ENCODE measurements at regions not wholly inside any gene's neighbourhood (a gene's known extent, or its start where the extent isn't known, plus 50 kb on each side); places are given as distances from the start of the nearest gene placed in this dataset.

DNA sequence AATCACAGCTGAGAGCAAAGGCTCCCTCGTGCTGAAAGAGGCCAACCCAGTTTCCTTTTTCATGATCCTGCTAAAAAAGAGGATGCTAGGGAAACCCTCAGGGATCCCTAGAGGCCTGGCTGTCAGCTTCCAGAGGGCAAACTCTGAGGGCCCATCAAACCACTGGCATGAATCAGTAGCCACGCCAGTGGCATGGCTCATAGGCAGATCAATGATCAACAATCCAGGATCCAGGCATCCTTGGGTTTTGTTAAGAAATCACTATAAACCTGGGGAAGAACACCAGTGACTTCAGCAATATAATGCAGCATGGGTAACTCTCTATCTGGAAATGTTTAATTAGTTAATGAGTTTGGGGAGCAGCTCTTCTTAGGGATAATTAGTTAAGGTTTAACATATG, 286.5 kb downstream of the C1D start (continued):
- TF ChIP-seq ZFY (CRISPR knock-in tag; IDR thresholded peaks at IDR 0.05) (no peak), ZKSCAN5 (CRISPR knock-in tag; IDR thresholded peaks at IDR 0.05) (no peak), GABPB1 (CRISPR knock-in tag; IDR thresholded peaks at IDR 0.05) (no peak), PRMT3 (CRISPR knock-in tag; IDR thresholded peaks at IDR 0.05; ENCODE audit: borderline replicate concordance, low read depth) (no peak), ZFP37 (CRISPR knock-in tag; IDR thresholded peaks at IDR 0.05; ENCODE audit: borderline replicate concordance) (no peak)
- TF ChIP-seq, protein P1, sequence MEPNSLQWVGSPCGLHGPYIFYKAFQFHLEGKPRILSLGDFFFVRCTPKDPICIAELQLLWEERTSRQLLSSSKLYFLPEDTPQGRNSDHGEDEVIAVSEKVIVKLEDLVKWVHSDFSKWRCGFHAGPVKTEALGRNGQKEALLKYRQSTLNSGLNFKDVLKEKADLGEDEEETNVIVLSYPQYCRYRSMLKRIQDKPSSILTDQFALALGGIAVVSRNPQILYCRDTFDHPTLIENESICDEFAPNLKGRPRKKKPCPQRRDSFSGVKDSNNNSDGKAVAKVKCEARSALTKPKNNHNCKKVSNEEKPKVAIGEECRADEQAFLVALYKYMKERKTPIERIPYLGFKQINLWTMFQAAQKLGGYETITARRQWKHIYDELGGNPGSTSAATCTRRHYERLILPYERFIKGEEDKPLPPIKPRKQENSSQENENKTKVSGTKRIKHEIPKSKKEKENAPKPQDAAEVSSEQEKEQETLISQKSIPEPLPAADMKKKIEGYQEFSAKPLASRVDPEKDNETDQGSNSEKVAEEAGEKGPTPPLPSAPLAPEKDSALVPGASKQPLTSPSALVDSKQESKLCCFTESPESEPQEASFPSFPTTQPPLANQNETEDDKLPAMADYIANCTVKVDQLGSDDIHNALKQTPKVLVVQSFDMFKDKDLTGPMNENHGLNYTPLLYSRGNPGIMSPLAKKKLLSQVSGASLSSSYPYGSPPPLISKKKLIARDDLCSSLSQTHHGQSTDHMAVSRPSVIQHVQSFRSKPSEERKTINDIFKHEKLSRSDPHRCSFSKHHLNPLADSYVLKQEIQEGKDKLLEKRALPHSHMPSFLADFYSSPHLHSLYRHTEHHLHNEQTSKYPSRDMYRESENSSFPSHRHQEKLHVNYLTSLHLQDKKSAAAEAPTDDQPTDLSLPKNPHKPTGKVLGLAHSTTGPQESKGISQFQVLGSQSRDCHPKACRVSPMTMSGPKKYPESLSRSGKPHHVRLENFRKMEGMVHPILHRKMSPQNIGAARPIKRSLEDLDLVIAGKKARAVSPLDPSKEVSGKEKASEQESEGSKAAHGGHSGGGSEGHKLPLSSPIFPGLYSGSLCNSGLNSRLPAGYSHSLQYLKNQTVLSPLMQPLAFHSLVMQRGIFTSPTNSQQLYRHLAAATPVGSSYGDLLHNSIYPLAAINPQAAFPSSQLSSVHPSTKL (CRISPR knock-in tag; IDR thresholded peaks at IDR 0.05), result no peak

DNA sequence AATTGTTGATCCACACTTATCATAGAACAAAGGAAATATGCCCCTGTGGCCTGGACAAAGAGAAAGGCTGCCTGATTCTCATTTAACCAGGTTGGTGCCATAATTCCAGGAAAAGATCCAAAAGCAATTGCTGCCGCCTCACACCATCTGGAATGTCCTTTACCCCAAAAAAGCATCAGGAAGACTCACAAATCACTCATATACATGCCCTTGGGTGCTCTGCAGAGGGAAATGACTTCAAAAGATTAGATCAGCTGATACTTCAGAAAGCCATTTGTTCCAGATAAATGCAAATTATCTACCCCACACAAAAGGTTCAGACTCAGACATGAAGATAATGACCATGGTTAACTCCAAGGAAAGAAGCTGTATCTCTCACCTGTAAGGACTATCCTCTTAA, 285.8 kb downstream of the C1D start:
- no peaks in the 10 kb centered on the region for H3K4me1 ChIP-seq (ENCODE audit: insufficient read depth, low read length)
- ChIA-PET CTCF (ENCODE audit: low intra/inter-chr PET ratio, low total read pairs) (no interaction called here), POLR2A (no interaction called here)
- H4K20me1 ChIP-seq (ENCODE audit: insufficient read depth, low read length), result no peaks in the 10 kb centered on the region
- intact Hi-C loops (cut with micrococcal nuclease; ENCODE audit: unreplicated experiment), result no loop called here
- H3K36me3 ChIP-seq (replicated peaks in 1 of 2; ENCODE audit: control insufficient read depth in 1 of 2, insufficient read depth in 2 of 2, low read length in 2 of 2), result no peaks in the 10 kb centered on the region
- no peak overlapping the region for H3K9ac ChIP-seq (ENCODE audit: insufficient read depth, low read depth, low read length)
- 0% methylated on average over 1 of the region's 1 CpG for WGBS (ENCODE audit: low lambda C conversion rate)
- BruUV-seq (replicated peaks), result no TSS peak
- in situ Hi-C loops (cut with HindIII; ENCODE audit: extremely low pct_ligation_motif_present, low pct_unique_long_range_greater_than_20kb), result no loop called here
- no peak overlapping the region for H3K27ac ChIP-seq (ENCODE audit: extremely low read length, insufficient read depth, low read length)
- H3K27me3 ChIP-seq (ENCODE audit: control insufficient read depth in 1 of 2, insufficient read depth in 2 of 2, low read length in 2 of 2), result no peaks in the 10 kb centered on the region
- H3K4me2 ChIP-seq (ENCODE audit: low read depth, low read length), result no peak overlapping the region
- FAIRE-seq, result no peak
- H3K79me2 ChIP-seq (ENCODE audit: insufficient read depth, low read length), result no peaks in the 10 kb centered on the region
- no peaks in the 10 kb centered on the region for H3K9me3 ChIP-seq (ENCODE audit: low read length)
- DNase-seq (ENCODE audit: low spot score), result no peak
- ATAC-seq, result no peak
- no peak overlapping the region for H2AFZ ChIP-seq (ENCODE audit: low read length)
- H3K4me3 ChIP-seq (replicated peaks in 1 of 3; ENCODE audit: insufficient read depth in 1 of 3, low read depth in 2 of 3, low read length in 3 of 3), result no peak overlapping the region
- no peak for TF ChIP-seq SIX1 (CRISPR knock-in tag; IDR thresholded peaks at IDR 0.05; ENCODE audit: borderline replicate concordance)
- TF ChIP-seq, protein P2, sequence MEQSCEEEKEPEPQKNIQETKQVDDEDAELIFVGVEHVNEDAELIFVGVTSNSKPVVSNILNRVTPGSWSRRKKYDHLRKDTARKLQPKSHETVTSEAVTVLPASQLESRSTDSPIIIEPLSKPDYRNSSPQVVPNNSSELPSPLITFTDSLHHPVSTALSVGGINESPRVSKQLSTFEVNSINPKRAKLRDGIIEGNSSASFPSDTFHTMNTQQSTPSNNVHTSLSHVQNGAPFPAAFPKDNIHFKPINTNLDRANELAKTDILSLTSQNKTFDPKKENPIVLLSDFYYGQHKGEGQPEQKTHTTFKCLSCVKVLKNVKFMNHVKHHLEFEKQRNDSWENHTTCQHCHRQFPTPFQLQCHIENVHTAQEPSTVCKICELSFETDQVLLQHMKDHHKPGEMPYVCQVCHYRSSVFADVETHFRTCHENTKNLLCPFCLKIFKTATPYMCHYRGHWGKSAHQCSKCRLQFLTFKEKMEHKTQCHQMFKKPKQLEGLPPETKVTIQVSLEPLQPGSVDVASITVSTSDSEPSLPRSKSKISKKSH (CRISPR knock-in tag; IDR thresholded peaks at IDR 0.05; ENCODE audit: borderline replicate concordance), result no peak
- TF ChIP-seq CBFB (CRISPR knock-in tag; IDR thresholded peaks at IDR 0.05), result no peak
- TF ChIP-seq FOSL2 (CRISPR knock-in tag; IDR thresholded peaks at IDR 0.05), result no peak
- no peak for TF ChIP-seq AGO2 (optimal IDR thresholded peaks at IDR 0.05; ENCODE audit: low read depth, low read length)
- TF ChIP-seq, protein P3, sequence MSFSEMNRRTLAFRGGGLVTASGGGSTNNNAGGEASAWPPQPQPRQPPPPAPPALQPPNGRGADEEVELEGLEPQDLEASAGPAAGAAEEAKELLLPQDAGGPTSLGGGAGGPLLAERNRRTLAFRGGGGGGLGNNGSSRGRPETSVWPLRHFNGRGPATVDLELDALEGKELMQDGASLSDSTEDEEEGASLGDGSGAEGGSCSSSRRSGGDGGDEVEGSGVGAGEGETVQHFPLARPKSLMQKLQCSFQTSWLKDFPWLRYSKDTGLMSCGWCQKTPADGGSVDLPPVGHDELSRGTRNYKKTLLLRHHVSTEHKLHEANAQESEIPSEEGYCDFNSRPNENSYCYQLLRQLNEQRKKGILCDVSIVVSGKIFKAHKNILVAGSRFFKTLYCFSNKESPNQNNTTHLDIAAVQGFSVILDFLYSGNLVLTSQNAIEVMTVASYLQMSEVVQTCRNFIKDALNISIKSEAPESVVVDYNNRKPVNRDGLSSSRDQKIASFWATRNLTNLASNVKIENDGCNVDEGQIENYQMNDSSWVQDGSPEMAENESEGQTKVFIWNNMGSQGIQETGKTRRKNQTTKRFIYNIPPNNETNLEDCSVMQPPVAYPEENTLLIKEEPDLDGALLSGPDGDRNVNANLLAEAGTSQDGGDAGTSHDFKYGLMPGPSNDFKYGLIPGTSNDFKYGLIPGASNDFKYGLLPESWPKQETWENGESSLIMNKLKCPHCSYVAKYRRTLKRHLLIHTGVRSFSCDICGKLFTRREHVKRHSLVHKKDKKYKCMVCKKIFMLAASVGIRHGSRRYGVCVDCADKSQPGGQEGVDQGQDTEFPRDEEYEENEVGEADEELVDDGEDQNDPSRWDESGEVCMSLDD (CRISPR knock-in tag; IDR thresholded peaks at IDR 0.05; ENCODE audit: borderline replicate concordance), result no peak
